Lung (tissue), 11 donors: ENCODE measurements at regions not wholly inside any gene's neighbourhood (a gene's known extent, or its start where the extent isn't known, plus 50 kb on each side); places are given as distances from the start of the nearest gene placed in this dataset.

Experiments used
- ATAC-seq: fragments of 200-7000 bp; cut with Tn5 transposase; one replicate; pipeline ENCODE4 v1.9.1; 2020; ENCODE audit warnings: moderate number of reproducible peaks; ENCODE audit not compliant: insufficient read depth, low FRiP score
- DNase-seq, 3 donors: peaks; one replicate each; pipeline ENCODE4 v3.0.0-alpha.2; 2013 to 2017
- H3K27ac ChIP-seq, 2 donors: one replicate each; pipeline ENCODE4 v1.5.1; 2013; ENCODE audit warnings: mild to moderate bottlenecking in 2 of 2, moderate library complexity in 2 of 2, control low read depth in 1 of 2, inconsistent platforms in 1 of 2, low read depth in 1 of 2, low read length in 1 of 2
- H3K27me3 ChIP-seq, 3 donors: one replicate each; pipeline ENCODE4 v1.5.1; 2013; ENCODE audit warnings: low read length in 2 of 3; ENCODE audit not compliant: control insufficient read depth in 3 of 3, insufficient read depth in 3 of 3
- H3K36me3 ChIP-seq, 4 donors: one replicate each; pipeline ENCODE4 v1.5.1; 2013; ENCODE audit warnings: low read length in 4 of 4, mild to moderate bottlenecking in 1 of 4, moderate library complexity in 1 of 4; ENCODE audit not compliant: control insufficient read depth in 4 of 4, insufficient read depth in 4 of 4
- H3K4me1 ChIP-seq, 5 donors: one replicate each; pipeline ENCODE4 v1.5.1; 2013; ENCODE audit warnings: low read length in 5 of 5, mild to moderate bottlenecking in 2 of 5, moderate library complexity in 1 of 5; ENCODE audit not compliant: control insufficient read depth in 5 of 5, insufficient read depth in 5 of 5
- H3K4me3 ChIP-seq: one replicate; pipeline ENCODE4 v1.5.1; 2013; ENCODE audit warnings: mild to moderate bottlenecking, control low read depth, moderate library complexity
- H3K9ac ChIP-seq, 2 donors: one replicate each; pipeline ENCODE4 v1.5.1; 2013; ENCODE audit warnings: low read length in 2 of 2, control low read depth in 1 of 2; ENCODE audit not compliant: insufficient read depth in 1 of 2
- H3K9me3 ChIP-seq, 4 donors: one replicate each; pipeline ENCODE4 v1.5.1; 2013; ENCODE audit warnings: low read length in 3 of 4, mild to moderate bottlenecking in 1 of 4, moderate library complexity in 1 of 4; ENCODE audit not compliant: control insufficient read depth in 4 of 4, insufficient read depth in 3 of 4
- CTCF ChIP-seq: IDR thresholded peaks from 2 replicates; pipeline ENCODE4 v1.5.1; 2012; ENCODE audit warnings: mild to moderate bottlenecking; ENCODE audit errors: control extremely low read depth, extremely low read depth
- WGBS, 2 donors: extraction: QIAGEN DNeasy Blood & Tissue Kit; methylation state at CpG; one replicate each; pipeline ENCODE4 v1.1.7; 2013; 5-methylcytosine and 5-hydroxymethylcytosine counted together
- donor health status: control.
- donor health status: control.
- donor health status: Bipolar disorder and iron deficiency.
- donor health status: healthy.
- donor health status: DM: yes; HTN: yes; CAD: no.

- H3K4me1 ChIP-seq: peaks cover 0 to 25% (median 0%) of the 10 kb centered on the region in 5 donors
- H3K4me3 ChIP-seq: no peak overlapping the region
- no peak for ATAC-seq
- H3K27ac ChIP-seq: no peak overlapping the region
- no peaks in the 10 kb centered on the region for H3K9me3 ChIP-seq
- H3K27me3 ChIP-seq: no peaks in the 10 kb centered on the region
- no peak for TF ChIP-seq CTCF
- DNase-seq: no peak
- WGBS, 2 donors: 89 to 93% methylated on average over 6 of the region's 6 CpGs
- H3K36me3 ChIP-seq: no peaks in the 10 kb centered on the region
- no peak overlapping the region for H3K9ac ChIP-seq
Measured at GRCh38 chr3:124051636-124052035, 59.7 kb upstream of the ROPN1 start.

DNA sequence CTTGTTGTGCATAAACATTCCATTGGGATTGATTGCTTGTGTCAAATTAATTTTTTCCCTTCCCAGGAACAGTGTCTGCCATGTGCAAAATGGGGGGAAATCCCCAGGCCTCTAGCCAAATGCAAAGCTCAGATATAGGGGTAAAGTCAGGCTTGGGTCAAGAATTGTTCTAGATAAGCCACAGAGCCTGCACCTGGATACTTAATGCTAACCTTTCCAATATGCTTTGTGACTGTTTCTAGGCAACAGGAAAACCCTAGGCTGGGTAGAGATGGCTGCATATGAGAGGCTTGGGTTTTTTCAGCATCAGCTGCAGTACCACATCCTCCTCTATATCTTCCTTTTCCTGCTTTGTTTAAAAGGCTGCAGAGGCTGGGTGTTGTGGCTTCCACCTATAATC is 61.9 kb upstream of the ROPN1 start:
- DNase-seq (no peak), ATAC-seq (no peak)
- Histone ChIP-seq H3K27ac (no peak overlapping the region), H3K4me3 (no peak overlapping the region), H3K4me1 (peaks cover 0 to 32% (median 4%) of the 10 kb centered on the region in 5 donors), H3K36me3 (no peaks in the 10 kb centered on the region), H3K9ac (no peak overlapping the region), H3K27me3 (no peaks in the 10 kb centered on the region), H3K9me3 (no peaks in the 10 kb centered on the region)
- TF ChIP-seq CTCF: no peak

GRCh38 chr3:124056846-124057245 is 64.9 kb upstream of the ROPN1 start:
- H3K9ac ChIP-seq: no peak overlapping the region
- WGBS, 2 donors: 59 to 78% methylated on average over 2 of the region's 2 CpGs
- H3K27me3 ChIP-seq: no peaks in the 10 kb centered on the region
- no peaks in the 10 kb centered on the region for H3K9me3 ChIP-seq
- H3K4me3 ChIP-seq: no peak overlapping the region
- H3K4me1 ChIP-seq: peaks cover 0 to 25% (median 4%) of the 10 kb centered on the region in 5 donors
- DNase-seq (no peak), ATAC-seq (no peak)
- no peak for TF ChIP-seq CTCF
- no peaks in the 10 kb centered on the region for H3K36me3 ChIP-seq
- H3K27ac ChIP-seq: no peak overlapping the region

DNA sequence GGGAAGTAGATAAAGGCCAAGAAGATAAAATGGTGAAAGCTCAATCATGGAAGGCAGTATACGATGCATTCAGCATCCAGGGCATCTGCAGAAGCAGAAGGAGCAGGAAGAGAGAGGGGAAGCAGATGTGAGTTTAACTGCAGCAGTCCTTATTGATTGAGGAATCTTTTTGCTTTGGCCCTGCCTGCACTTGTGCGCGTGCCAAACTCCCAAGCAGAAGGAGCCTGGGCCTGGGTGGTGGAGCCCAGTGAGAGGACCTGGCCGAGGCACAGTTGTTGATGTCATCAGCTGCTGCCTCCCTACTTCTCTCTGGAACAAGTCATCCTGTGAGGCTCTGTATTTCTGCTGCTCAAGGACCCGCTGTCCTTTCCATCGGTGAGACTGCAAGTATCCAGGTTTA is 65.5 kb upstream of the ROPN1 start:
- no peaks in the 10 kb centered on the region for H3K9me3 ChIP-seq
- no peak overlapping the region for H3K27ac ChIP-seq
- no peaks in the 10 kb centered on the region for H3K27me3 ChIP-seq
- no peak for DNase-seq
- no peak for ATAC-seq
- H3K36me3 ChIP-seq: no peaks in the 10 kb centered on the region
- H3K4me1 ChIP-seq: peaks cover 1 to 30% (median 5%) of the 10 kb centered on the region in 5 donors
- no peak for TF ChIP-seq CTCF
- no peak overlapping the region for H3K9ac ChIP-seq
- 68 to 78% methylated on average over 6 of the region's 6 CpGs for WGBS, 2 donors
- H3K4me3 ChIP-seq: no peak overlapping the region
